ENCODE measurements at regions not wholly inside any gene's neighbourhood (a gene's known extent, or its start where the extent isn't known, plus 50 kb on each side); places are given as distances from the start of the nearest gene placed in this dataset.

GRCh38 chr1:55402671-55403464 lies 187.7 kb upstream of the USP24 start:
- H3K27ac Mint-ChIP-seq: no peak overlapping the region
- H3K36me3 Mint-ChIP-seq: no peaks in the 10 kb centered on the region
- peaks cover 9% of the 10 kb centered on the region for H3K27me3 Mint-ChIP-seq

GRCh38 chr1:55402142-55402541 lies 187.0 kb upstream of the USP24 start:
- Mint-ChIP-seq H3K27me3 (peaks cover 11% of the 10 kb centered on the region), H3K9me3 (ENCODE audit: low read depth) (no peaks in the 10 kb centered on the region), H3K27ac (no peak overlapping the region), H3K36me3 (no peaks in the 10 kb centered on the region), H3K4me1 (ENCODE audit: low read depth) (no peaks in the 10 kb centered on the region), H3K4me3 (no peak overlapping the region)

More at GRCh38 chr1:55402671-55403464, 187.7 kb upstream of the USP24 start:
- H3K4me3 Mint-ChIP-seq: no peak overlapping the region
- H3K9me3 Mint-ChIP-seq (ENCODE audit: low read depth): no peaks in the 10 kb centered on the region
- H3K4me1 Mint-ChIP-seq (ENCODE audit: low read depth): no peaks in the 10 kb centered on the region

GRCh38 chr1:55400508-55400907 lies 185.3 kb upstream of the USP24 start:
- Mint-ChIP-seq H3K27me3 (peaks cover 14% of the 10 kb centered on the region), H3K9me3 (ENCODE audit: low read depth) (no peaks in the 10 kb centered on the region), H3K4me3 (no peak overlapping the region), H3K4me1 (ENCODE audit: low read depth) (no peaks in the 10 kb centered on the region), H3K36me3 (no peaks in the 10 kb centered on the region), H3K27ac (no peak overlapping the region)

- Mint-ChIP-seq H3K9me3 (ENCODE audit: low read depth) (no peaks in the 10 kb centered on the region), H3K4me1 (ENCODE audit: low read depth) (no peaks in the 10 kb centered on the region), H3K27ac (no peak overlapping the region), H3K27me3 (peaks cover 15% of the 10 kb centered on the region), H3K4me3 (no peak overlapping the region), H3K36me3 (no peaks in the 10 kb centered on the region)
Measured at GRCh38 chr1:55399346-55399745, 184.2 kb upstream of the USP24 start.

GRCh38 chr1:55396381-55396891 lies 181.3 kb upstream of the USP24 start:
- no peak overlapping the region for H3K27ac Mint-ChIP-seq
- no peak overlapping the region for H3K4me3 Mint-ChIP-seq
- no peaks in the 10 kb centered on the region for H3K4me1 Mint-ChIP-seq (ENCODE audit: low read depth)
- H3K27me3 Mint-ChIP-seq: peaks cover 17% of the 10 kb centered on the region
- no peaks in the 10 kb centered on the region for H3K9me3 Mint-ChIP-seq (ENCODE audit: low read depth)
- H3K36me3 Mint-ChIP-seq: peaks cover 1% of the 10 kb centered on the region

- no peak overlapping the region for H3K27ac Mint-ChIP-seq
- no peak overlapping the region for H3K4me3 Mint-ChIP-seq
- no peaks in the 10 kb centered on the region for H3K4me1 Mint-ChIP-seq (ENCODE audit: low read depth)
- H3K9me3 Mint-ChIP-seq (ENCODE audit: low read depth): no peaks in the 10 kb centered on the region
- peaks cover 7% of the 10 kb centered on the region for H3K27me3 Mint-ChIP-seq
- H3K36me3 Mint-ChIP-seq: peaks cover 7% of the 10 kb centered on the region
Measured at GRCh38 chr1:55388960-55389359, 173.8 kb upstream of the USP24 start.

GRCh38 chr1:55387145-55387544 lies 172.0 kb upstream of the USP24 start:
- peaks cover 5% of the 10 kb centered on the region for H3K27me3 Mint-ChIP-seq
- no peaks in the 10 kb centered on the region for H3K4me1 Mint-ChIP-seq (ENCODE audit: low read depth)
- H3K9me3 Mint-ChIP-seq (ENCODE audit: low read depth): no peaks in the 10 kb centered on the region
- no peak overlapping the region for H3K4me3 Mint-ChIP-seq
- H3K27ac Mint-ChIP-seq: no peak overlapping the region
- H3K36me3 Mint-ChIP-seq: peaks cover 7% of the 10 kb centered on the region

- Mint-ChIP-seq H3K9me3 (ENCODE audit: low read depth) (no peaks in the 10 kb centered on the region), H3K4me3 (no peak overlapping the region), H3K36me3 (peaks cover 6% of the 10 kb centered on the region), H3K4me1 (ENCODE audit: low read depth) (no peaks in the 10 kb centered on the region), H3K27ac (no peak overlapping the region), H3K27me3 (peaks cover 5% of the 10 kb centered on the region)
Measured at GRCh38 chr1:55386456-55386855, 171.3 kb upstream of the USP24 start.

- Mint-ChIP-seq H3K27me3 (peaks cover 6% of the 10 kb centered on the region), H3K4me1 (ENCODE audit: low read depth) (no peaks in the 10 kb centered on the region)
Measured at GRCh38 chr1:55385402-55386018, 170.3 kb upstream of the USP24 start.

GRCh38 chr1:55384637-55385036 lies 169.5 kb upstream of the USP24 start:
- Mint-ChIP-seq H3K27ac (no peak overlapping the region), H3K36me3 (no peaks in the 10 kb centered on the region), H3K4me3 (no peak overlapping the region)

More at GRCh38 chr1:55385402-55386018, 170.3 kb upstream of the USP24 start:
- Mint-ChIP-seq H3K9me3 (ENCODE audit: low read depth) (no peaks in the 10 kb centered on the region), H3K4me3 (no peak overlapping the region), H3K36me3 (peaks cover 3% of the 10 kb centered on the region), H3K27ac (no peak overlapping the region)

GRCh38 chr1:55382806-55383305 lies 167.7 kb upstream of the USP24 start:
- H3K27me3 Mint-ChIP-seq: peaks cover 2% of the 10 kb centered on the region
- H3K4me1 Mint-ChIP-seq (ENCODE audit: low read depth): peaks cover 2% of the 10 kb centered on the region
- H3K9me3 Mint-ChIP-seq (ENCODE audit: low read depth): no peaks in the 10 kb centered on the region
- H3K27ac Mint-ChIP-seq: no peak overlapping the region
- H3K4me3 Mint-ChIP-seq: no peak overlapping the region
- no peaks in the 10 kb centered on the region for H3K36me3 Mint-ChIP-seq

More at GRCh38 chr1:55384637-55385036, 169.5 kb upstream of the USP24 start:
- Mint-ChIP-seq H3K4me1 (ENCODE audit: low read depth) (no peaks in the 10 kb centered on the region), H3K27me3 (peaks cover 2% of the 10 kb centered on the region), H3K9me3 (ENCODE audit: low read depth) (no peaks in the 10 kb centered on the region)

- peaks cover 2% of the 10 kb centered on the region for H3K4me1 Mint-ChIP-seq (ENCODE audit: low read depth)
- no peaks in the 10 kb centered on the region for H3K36me3 Mint-ChIP-seq
- H3K4me3 Mint-ChIP-seq: no peak overlapping the region
- no peaks in the 10 kb centered on the region for H3K9me3 Mint-ChIP-seq (ENCODE audit: low read depth)
- H3K27ac Mint-ChIP-seq: no peak overlapping the region
- H3K27me3 Mint-ChIP-seq: peaks cover 2% of the 10 kb centered on the region
Measured at GRCh38 chr1:55381983-55382382, 166.8 kb upstream of the USP24 start.

GRCh38 chr1:55381491-55381890 lies 166.3 kb upstream of the USP24 start:
- Mint-ChIP-seq H3K27me3 (peaks cover 2% of the 10 kb centered on the region), H3K27ac (no peak overlapping the region), H3K4me3 (no peak overlapping the region), H3K36me3 (no peaks in the 10 kb centered on the region), H3K9me3 (ENCODE audit: low read depth) (no peaks in the 10 kb centered on the region), H3K4me1 (ENCODE audit: low read depth) (peaks cover 2% of the 10 kb centered on the region)

GRCh38 chr1:55380355-55380970 lies 165.3 kb upstream of the USP24 start:
- no peaks in the 10 kb centered on the region for H3K9me3 Mint-ChIP-seq (ENCODE audit: low read depth)
- peaks cover 2% of the 10 kb centered on the region for H3K4me1 Mint-ChIP-seq (ENCODE audit: low read depth)
- H3K27me3 Mint-ChIP-seq: peaks cover 2% of the 10 kb centered on the region
- no peak overlapping the region for H3K4me3 Mint-ChIP-seq
- H3K36me3 Mint-ChIP-seq: no peaks in the 10 kb centered on the region
- H3K27ac Mint-ChIP-seq: no peak overlapping the region

GRCh38 chr1:55378582-55378981 lies 163.4 kb upstream of the USP24 start:
- no peak overlapping the region for H3K27ac Mint-ChIP-seq
- no peaks in the 10 kb centered on the region for H3K36me3 Mint-ChIP-seq
- H3K27me3 Mint-ChIP-seq: peaks cover 2% of the 10 kb centered on the region
- H3K4me3 Mint-ChIP-seq: no peak overlapping the region
- H3K4me1 Mint-ChIP-seq (ENCODE audit: low read depth): peaks cover 2% of the 10 kb centered on the region
- no peaks in the 10 kb centered on the region for H3K9me3 Mint-ChIP-seq (ENCODE audit: low read depth)

All from activated naive CD8-positive, alpha-beta T cell (primary cell).